ENCODE measurements at regions not wholly inside any gene's neighbourhood (a gene's known extent, or its start where the extent isn't known, plus 50 kb on each side); places are given as distances from the start of the nearest gene placed in this dataset.

GRCh38 chr7:25310896-25311295 lies 82.6 kb upstream of the NPVF start:
- TF ChIP-seq CTCF (conservative IDR thresholded peaks at IDR 0.05; ENCODE audit: low read length) (no peak), EZH2phosphoT487 (IDR thresholded peaks at IDR 0.05; ENCODE audit: borderline replicate concordance, low read depth, low read length) (no peak)

Data from OCI-LY7 (cell line).